ENCODE measurements at regions not wholly inside any gene's neighbourhood (a gene's known extent, or its start where the extent isn't known, plus 50 kb on each side); places are given as distances from the start of the nearest gene placed in this dataset.

DNA sequence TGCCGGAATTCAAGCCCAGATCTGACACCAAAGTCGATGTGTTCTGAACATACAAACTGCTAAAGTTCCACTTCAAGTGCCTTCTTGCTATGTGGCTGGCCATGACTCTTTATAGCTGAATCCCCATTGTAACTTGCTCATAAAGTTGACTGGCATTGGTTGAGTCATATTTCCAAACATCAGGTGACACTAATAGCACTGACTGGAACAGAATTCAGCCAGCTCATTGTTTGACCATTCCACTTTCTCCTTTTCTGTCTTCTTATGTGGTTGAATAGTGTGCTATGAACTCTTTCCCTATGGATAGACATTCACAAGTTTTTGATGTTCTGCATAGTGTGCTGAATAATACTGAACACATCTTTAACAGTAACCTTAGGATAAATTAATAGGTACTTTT, 266.2 kb upstream of the ZFP64 start:
- TF ChIP-seq, protein P1, sequence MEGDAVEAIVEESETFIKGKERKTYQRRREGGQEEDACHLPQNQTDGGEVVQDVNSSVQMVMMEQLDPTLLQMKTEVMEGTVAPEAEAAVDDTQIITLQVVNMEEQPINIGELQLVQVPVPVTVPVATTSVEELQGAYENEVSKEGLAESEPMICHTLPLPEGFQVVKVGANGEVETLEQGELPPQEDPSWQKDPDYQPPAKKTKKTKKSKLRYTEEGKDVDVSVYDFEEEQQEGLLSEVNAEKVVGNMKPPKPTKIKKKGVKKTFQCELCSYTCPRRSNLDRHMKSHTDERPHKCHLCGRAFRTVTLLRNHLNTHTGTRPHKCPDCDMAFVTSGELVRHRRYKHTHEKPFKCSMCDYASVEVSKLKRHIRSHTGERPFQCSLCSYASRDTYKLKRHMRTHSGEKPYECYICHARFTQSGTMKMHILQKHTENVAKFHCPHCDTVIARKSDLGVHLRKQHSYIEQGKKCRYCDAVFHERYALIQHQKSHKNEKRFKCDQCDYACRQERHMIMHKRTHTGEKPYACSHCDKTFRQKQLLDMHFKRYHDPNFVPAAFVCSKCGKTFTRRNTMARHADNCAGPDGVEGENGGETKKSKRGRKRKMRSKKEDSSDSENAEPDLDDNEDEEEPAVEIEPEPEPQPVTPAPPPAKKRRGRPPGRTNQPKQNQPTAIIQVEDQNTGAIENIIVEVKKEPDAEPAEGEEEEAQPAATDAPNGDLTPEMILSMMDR (IDR thresholded peaks at IDR 0.05; ENCODE audit: unreplicated experiment), result no peak
- Mint-ChIP-seq H3K9me3 (ENCODE audit: low read depth) (peaks cover 3% of the 10 kb centered on the region), H3K27me3 (peaks cover 20% of the 10 kb centered on the region), H3K4me1 (ENCODE audit: low read depth) (no peaks in the 10 kb centered on the region), H3K36me3 (ENCODE audit: insufficient read depth) (no peaks in the 10 kb centered on the region), H3K27ac (no peak overlapping the region), H3K4me3 (ENCODE audit: low read depth) (no peak overlapping the region)
- no peak for DNase-seq (ENCODE audit: low spot score, unreplicated experiment)

DNA sequence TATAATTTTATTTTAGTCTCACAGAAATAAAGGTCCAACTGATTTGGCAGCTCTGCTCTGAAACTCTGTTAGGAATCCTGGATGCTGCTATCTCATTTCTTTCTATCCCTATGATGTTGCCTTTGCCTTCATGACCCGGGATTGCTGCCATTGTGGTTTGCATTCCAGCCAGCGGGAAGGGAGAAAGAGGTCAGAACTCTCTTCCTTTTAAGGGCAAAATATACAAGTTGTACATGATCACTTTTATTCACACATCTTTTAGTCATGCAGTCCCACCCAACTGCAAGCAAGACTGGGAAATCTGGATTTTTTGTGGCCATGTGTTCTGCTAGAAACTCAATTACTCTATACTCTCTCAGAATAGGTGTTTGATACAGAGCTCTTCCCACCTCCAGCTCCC, 263.1 kb upstream of the ZFP64 start:
- no peak for DNase-seq (ENCODE audit: low spot score, unreplicated experiment)
- no peak overlapping the region for H3K27ac Mint-ChIP-seq
- peaks cover 5% of the 10 kb centered on the region for H3K27me3 Mint-ChIP-seq
- no peak overlapping the region for H3K4me3 Mint-ChIP-seq (ENCODE audit: low read depth)
- H3K36me3 Mint-ChIP-seq (ENCODE audit: insufficient read depth), result no peaks in the 10 kb centered on the region
- TF ChIP-seq, protein P1 (IDR thresholded peaks at IDR 0.05; ENCODE audit: unreplicated experiment), result no peak
- H3K4me1 Mint-ChIP-seq (ENCODE audit: low read depth), result no peaks in the 10 kb centered on the region
- H3K9me3 Mint-ChIP-seq (ENCODE audit: low read depth), result peaks cover 3% of the 10 kb centered on the region

DNA sequence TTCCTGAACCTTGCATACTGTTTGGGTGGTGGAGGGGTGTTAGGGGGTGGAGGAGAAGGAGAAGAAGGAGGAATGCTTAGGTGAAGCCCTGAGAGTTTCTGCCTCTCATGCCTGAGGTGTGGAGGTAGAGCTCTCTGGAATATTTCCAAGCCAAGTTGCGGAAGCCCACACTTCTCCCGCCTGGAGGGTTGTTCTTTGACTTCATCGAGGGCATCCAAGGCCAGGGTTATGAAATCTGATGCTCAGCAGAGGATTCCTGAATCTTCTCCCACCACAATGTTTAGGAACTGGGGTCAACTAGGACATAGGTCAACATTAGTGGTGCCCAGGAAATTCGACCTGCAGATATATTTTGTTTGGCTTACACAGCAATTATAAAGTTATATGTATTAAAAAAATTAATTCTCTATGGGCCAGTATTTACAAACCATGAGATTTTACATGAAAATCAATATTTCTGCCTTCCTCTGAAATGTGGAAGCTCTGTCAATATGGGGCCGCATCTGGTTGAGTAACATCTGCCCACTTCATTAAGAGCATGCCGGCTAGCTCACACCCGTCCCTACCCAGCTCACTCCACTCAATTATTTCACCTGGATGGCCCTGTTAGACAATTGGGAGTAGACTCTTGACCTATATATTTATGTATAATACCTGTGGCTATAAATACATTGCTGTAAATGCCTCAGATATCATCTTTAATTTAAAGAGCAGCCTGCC, 257.1 kb upstream of the ZFP64 start:
- Mint-ChIP-seq H3K36me3 (ENCODE audit: insufficient read depth) (no peaks in the 10 kb centered on the region), H3K9me3 (ENCODE audit: low read depth) (no peaks in the 10 kb centered on the region), H3K4me1 (ENCODE audit: low read depth) (no peaks in the 10 kb centered on the region), H3K27ac (no peak overlapping the region), H3K4me3 (ENCODE audit: low read depth) (no peak overlapping the region), H3K27me3 (peaks cover 1% of the 10 kb centered on the region)
- DNase-seq (ENCODE audit: low spot score, unreplicated experiment), result no peak
- TF ChIP-seq, protein P1 (IDR thresholded peaks at IDR 0.05; ENCODE audit: unreplicated experiment), result no peak

DNA sequence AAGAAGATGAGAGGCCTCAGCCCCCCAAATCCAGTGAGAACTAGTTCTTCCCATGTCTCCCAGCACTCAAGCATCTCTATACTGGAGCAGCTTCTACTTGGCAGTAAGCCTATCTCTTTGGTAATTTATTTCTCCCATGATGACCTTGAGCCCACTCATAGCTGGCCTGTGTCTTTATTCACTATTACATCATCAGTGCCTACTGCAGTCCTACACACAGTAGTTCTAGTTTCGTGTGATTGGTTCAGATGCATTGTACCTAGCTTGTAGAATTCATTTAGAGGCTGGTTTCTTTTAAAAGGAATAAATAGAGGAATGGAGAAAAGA, 255.6 kb upstream of the ZFP64 start:
- Mint-ChIP-seq H3K4me3 (ENCODE audit: low read depth) (no peak overlapping the region), H3K27me3 (no peaks in the 10 kb centered on the region), H3K36me3 (ENCODE audit: insufficient read depth) (no peaks in the 10 kb centered on the region), H3K9me3 (ENCODE audit: low read depth) (no peaks in the 10 kb centered on the region), H3K4me1 (ENCODE audit: low read depth) (no peaks in the 10 kb centered on the region), H3K27ac (no peak overlapping the region)
- TF ChIP-seq, protein P1 (IDR thresholded peaks at IDR 0.05; ENCODE audit: unreplicated experiment), result no peak
- DNase-seq (ENCODE audit: low spot score, unreplicated experiment), result no peak

DNA sequence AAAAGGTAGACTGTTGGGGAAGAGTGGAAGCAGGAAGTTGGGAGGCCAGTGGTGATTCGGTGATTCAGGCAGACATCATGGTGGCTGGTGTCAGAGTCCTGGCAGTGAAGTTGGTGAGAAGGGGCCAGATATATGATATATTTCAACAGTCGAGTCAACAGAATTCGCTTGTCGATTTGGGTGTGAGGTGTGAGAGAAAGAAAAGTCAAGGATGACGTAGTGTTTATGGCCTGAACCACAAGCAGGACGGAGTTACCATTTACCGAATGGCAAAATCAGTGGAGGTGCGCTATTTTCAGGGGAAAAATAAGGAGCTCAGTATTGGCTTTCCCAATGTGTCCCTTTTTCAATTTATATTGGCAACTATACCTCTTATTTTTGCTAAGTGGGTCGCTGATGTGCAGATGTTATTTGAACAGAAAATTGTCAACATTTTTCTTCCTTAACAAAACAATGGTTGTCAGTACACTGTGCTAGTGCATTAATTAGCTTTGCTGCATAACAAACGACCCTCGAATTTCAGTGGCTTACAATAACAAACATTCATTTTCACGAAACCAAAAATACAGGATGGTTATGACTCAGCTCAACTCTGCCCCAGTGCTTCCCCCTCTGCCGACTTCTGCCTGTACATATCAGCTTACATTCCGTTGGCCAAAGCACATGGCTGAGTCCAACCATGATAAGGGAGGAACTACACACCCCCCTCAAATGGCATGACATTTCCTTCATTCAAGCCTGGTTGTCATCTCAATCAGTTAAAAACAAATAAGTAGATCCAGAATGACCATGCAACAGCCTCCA, 255.0 kb upstream of the ZFP64 start:
- Mint-ChIP-seq H3K4me1 (ENCODE audit: low read depth) (no peaks in the 10 kb centered on the region), H3K36me3 (ENCODE audit: insufficient read depth) (no peaks in the 10 kb centered on the region), H3K27ac (no peak overlapping the region), H3K27me3 (peaks cover 4% of the 10 kb centered on the region), H3K9me3 (ENCODE audit: low read depth) (no peaks in the 10 kb centered on the region), H3K4me3 (ENCODE audit: low read depth) (no peak overlapping the region)
- no peak for DNase-seq (ENCODE audit: low spot score, unreplicated experiment)
- TF ChIP-seq, protein P1 (IDR thresholded peaks at IDR 0.05; ENCODE audit: unreplicated experiment), result no peak
